Lower leg skin (tissue), 3 donors: ENCODE measurements at regions not wholly inside any gene's neighbourhood (a gene's known extent, or its start where the extent isn't known, plus 50 kb on each side); places are given as distances from the start of the nearest gene placed in this dataset.

Experiments
- POLR2A ChIP-seq, 2 donors: fragments of 450-650 bp; IDR thresholded peaks; one replicate each; pipeline ENCODE4 v1.6.1; 2016 to 2017; ENCODE audit warnings: antibody characterized with exemption in 2 of 2, mild to moderate bottlenecking in 1 of 2, moderate library complexity in 1 of 2
- TF ChIP-seq, protein P1 (sequence below), 3 donors: fragments of 450-650 bp; IDR thresholded peaks; one replicate each; pipeline ENCODE4 v1.5.1; 2016; ENCODE audit warnings: antibody characterized with exemption in 3 of 3, mild to moderate bottlenecking in 3 of 3, moderate library complexity in 2 of 3

GRCh38 chr2:144210076-144210475 lies 309.8 kb downstream of the ZEB2 start:
- TF ChIP-seq POLR2A (IDR thresholded peaks at IDR 0.05), result no peak
- TF ChIP-seq, protein P1, sequence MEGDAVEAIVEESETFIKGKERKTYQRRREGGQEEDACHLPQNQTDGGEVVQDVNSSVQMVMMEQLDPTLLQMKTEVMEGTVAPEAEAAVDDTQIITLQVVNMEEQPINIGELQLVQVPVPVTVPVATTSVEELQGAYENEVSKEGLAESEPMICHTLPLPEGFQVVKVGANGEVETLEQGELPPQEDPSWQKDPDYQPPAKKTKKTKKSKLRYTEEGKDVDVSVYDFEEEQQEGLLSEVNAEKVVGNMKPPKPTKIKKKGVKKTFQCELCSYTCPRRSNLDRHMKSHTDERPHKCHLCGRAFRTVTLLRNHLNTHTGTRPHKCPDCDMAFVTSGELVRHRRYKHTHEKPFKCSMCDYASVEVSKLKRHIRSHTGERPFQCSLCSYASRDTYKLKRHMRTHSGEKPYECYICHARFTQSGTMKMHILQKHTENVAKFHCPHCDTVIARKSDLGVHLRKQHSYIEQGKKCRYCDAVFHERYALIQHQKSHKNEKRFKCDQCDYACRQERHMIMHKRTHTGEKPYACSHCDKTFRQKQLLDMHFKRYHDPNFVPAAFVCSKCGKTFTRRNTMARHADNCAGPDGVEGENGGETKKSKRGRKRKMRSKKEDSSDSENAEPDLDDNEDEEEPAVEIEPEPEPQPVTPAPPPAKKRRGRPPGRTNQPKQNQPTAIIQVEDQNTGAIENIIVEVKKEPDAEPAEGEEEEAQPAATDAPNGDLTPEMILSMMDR (IDR thresholded peaks at IDR 0.05), result no peak
